ENCODE measurements at regions not wholly inside any gene's neighbourhood (a gene's known extent, or its start where the extent isn't known, plus 50 kb on each side); places are given as distances from the start of the nearest gene placed in this dataset.

GRCh38 chr3:127440384-127440783 lies 150.1 kb downstream of the TPRA1 start:
- Histone ChIP-seq H3K9ac (ENCODE audit: low read length) (no peak overlapping the region), H3K4me3 (ENCODE audit: low read depth, low read length, poor library complexity, severe bottlenecking) (no peak overlapping the region), H3K27me3 (ENCODE audit: insufficient read depth, low read length) (no peaks in the 10 kb centered on the region), H3K4me1 (ENCODE audit: insufficient read depth, low read length, severe bottlenecking) (no peaks in the 10 kb centered on the region), H3F3A (ENCODE audit: insufficient read depth, low read length) (no peaks in the 10 kb centered on the region), H3K79me2 (ENCODE audit: insufficient read depth, low read length) (no peaks in the 10 kb centered on the region), H3K36me3 (ENCODE audit: insufficient read depth, low read length) (no peaks in the 10 kb centered on the region), H3K27ac (ENCODE audit: low read depth, low read length, poor library complexity, severe bottlenecking) (no peak overlapping the region), H3K9me3 (ENCODE audit: low read length) (no peaks in the 10 kb centered on the region), H4K20me1 (ENCODE audit: insufficient read depth, low read length) (no peaks in the 10 kb centered on the region), H3K9me2 (ENCODE audit: low read depth, low read length) (no peaks in the 10 kb centered on the region), H2AFZ (ENCODE audit: low read length) (no peak overlapping the region), H3K4me2 (ENCODE audit: low read length) (no peak overlapping the region)
- TF ChIP-seq, protein P1, sequence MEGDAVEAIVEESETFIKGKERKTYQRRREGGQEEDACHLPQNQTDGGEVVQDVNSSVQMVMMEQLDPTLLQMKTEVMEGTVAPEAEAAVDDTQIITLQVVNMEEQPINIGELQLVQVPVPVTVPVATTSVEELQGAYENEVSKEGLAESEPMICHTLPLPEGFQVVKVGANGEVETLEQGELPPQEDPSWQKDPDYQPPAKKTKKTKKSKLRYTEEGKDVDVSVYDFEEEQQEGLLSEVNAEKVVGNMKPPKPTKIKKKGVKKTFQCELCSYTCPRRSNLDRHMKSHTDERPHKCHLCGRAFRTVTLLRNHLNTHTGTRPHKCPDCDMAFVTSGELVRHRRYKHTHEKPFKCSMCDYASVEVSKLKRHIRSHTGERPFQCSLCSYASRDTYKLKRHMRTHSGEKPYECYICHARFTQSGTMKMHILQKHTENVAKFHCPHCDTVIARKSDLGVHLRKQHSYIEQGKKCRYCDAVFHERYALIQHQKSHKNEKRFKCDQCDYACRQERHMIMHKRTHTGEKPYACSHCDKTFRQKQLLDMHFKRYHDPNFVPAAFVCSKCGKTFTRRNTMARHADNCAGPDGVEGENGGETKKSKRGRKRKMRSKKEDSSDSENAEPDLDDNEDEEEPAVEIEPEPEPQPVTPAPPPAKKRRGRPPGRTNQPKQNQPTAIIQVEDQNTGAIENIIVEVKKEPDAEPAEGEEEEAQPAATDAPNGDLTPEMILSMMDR (IDR thresholded peaks at IDR 0.05; ENCODE audit: low read length), result no peak
- TF ChIP-seq EZH2 (IDR thresholded peaks at IDR 0.05; ENCODE audit: borderline replicate concordance, low read length), result no peak

DNA sequence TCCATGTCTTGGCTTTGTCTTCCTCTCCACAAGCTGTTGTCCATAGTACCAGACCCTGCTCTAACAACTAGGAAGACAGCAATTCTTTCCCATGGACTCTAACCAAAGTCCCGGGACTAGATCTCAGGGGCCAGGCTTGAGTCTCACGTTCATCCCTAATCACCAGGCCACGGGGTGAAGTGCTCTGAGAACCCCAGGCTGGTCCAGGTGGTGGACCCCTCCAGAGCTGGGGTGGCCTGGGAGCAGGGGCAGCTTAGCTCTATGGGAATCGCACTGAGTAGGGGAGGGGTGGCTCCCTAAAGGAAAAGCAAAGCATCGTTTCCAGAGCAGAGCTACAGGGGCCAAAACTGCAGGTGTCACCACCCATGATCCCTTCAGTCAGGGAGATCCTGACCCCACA lies 150.9 kb downstream of the TPRA1 start:
- TF ChIP-seq, protein P1 (IDR thresholded peaks at IDR 0.05; ENCODE audit: low read length), result no peak
- no peak for TF ChIP-seq EZH2 (IDR thresholded peaks at IDR 0.05; ENCODE audit: borderline replicate concordance, low read length)
- no peaks in the 10 kb centered on the region for H3K4me1 ChIP-seq (ENCODE audit: insufficient read depth, low read length, severe bottlenecking)
- no peaks in the 10 kb centered on the region for H3K9me3 ChIP-seq (ENCODE audit: low read length)
- H2AFZ ChIP-seq (ENCODE audit: low read length), result no peak overlapping the region
- H3K4me3 ChIP-seq (ENCODE audit: low read depth, low read length, poor library complexity, severe bottlenecking), result no peak overlapping the region
- H3K79me2 ChIP-seq (ENCODE audit: insufficient read depth, low read length), result no peaks in the 10 kb centered on the region
- no peaks in the 10 kb centered on the region for H3F3A ChIP-seq (ENCODE audit: insufficient read depth, low read length)
- no peaks in the 10 kb centered on the region for H3K36me3 ChIP-seq (ENCODE audit: insufficient read depth, low read length)
- H3K9me2 ChIP-seq (ENCODE audit: low read depth, low read length), result no peaks in the 10 kb centered on the region
- H3K27ac ChIP-seq (ENCODE audit: low read depth, low read length, poor library complexity, severe bottlenecking), result no peak overlapping the region
- no peak overlapping the region for H3K9ac ChIP-seq (ENCODE audit: low read length)
- no peak overlapping the region for H3K4me2 ChIP-seq (ENCODE audit: low read length)
- H3K27me3 ChIP-seq (ENCODE audit: insufficient read depth, low read length), result no peaks in the 10 kb centered on the region
- H4K20me1 ChIP-seq (ENCODE audit: insufficient read depth, low read length), result no peaks in the 10 kb centered on the region

GRCh38 chr3:127438951-127439350 lies 151.1 kb upstream of the PRR20G start:
- Histone ChIP-seq H3K9me2 (ENCODE audit: low read depth, low read length) (no peaks in the 10 kb centered on the region), H3F3A (ENCODE audit: insufficient read depth, low read length) (no peaks in the 10 kb centered on the region), H2AFZ (ENCODE audit: low read length) (no peak overlapping the region), H3K27ac (ENCODE audit: low read depth, low read length, poor library complexity, severe bottlenecking) (no peak overlapping the region), H3K27me3 (ENCODE audit: insufficient read depth, low read length) (no peaks in the 10 kb centered on the region), H3K4me3 (ENCODE audit: low read depth, low read length, poor library complexity, severe bottlenecking) (no peak overlapping the region), H4K20me1 (ENCODE audit: insufficient read depth, low read length) (no peaks in the 10 kb centered on the region), H3K36me3 (ENCODE audit: insufficient read depth, low read length) (no peaks in the 10 kb centered on the region), H3K4me1 (ENCODE audit: insufficient read depth, low read length, severe bottlenecking) (no peaks in the 10 kb centered on the region), H3K4me2 (ENCODE audit: low read length) (no peak overlapping the region), H3K9me3 (ENCODE audit: low read length) (no peaks in the 10 kb centered on the region), H3K79me2 (ENCODE audit: insufficient read depth, low read length) (no peaks in the 10 kb centered on the region), H3K9ac (ENCODE audit: low read length) (no peak overlapping the region)
- no peak for TF ChIP-seq EZH2 (IDR thresholded peaks at IDR 0.05; ENCODE audit: borderline replicate concordance, low read length)
- TF ChIP-seq, protein P1 (IDR thresholded peaks at IDR 0.05; ENCODE audit: low read length), result no peak

Data from OCI-LY1 (cell line).